Left lung (tissue), 4 donors: ENCODE measurements at regions not wholly inside any gene's neighbourhood (a gene's known extent, or its start where the extent isn't known, plus 50 kb on each side); places are given as distances from the start of the nearest gene placed in this dataset.
A peak's percentile ranks its signal among the peaks of the same experiment; 100 is the strongest.

Experiments used
- ATAC-seq: fragments of 200-7000 bp; cut with Tn5 transposase; one replicate; pipeline ENCODE4 v1.9.1; 2020; ENCODE audit warnings: moderate library complexity
- DNase-seq, 4 donors: peaks; one replicate each; pipeline ENCODE4 v3.0.0-alpha.2; 2013 to 2020
- H3K27ac ChIP-seq, 2 donors: fragments of 200-600 bp; sonication (generic) in 1 of 2; one replicate each; pipeline versions ENCODE4 v1.5.0 to v1.8.0; 2020 to 2021
- H3K27me3 ChIP-seq, 2 donors: fragments of 200-600 bp; sonication (generic) in 1 of 2; one replicate each; pipeline versions ENCODE4 v1.5.0 to v1.8.0; 2020 to 2021
- H3K36me3 ChIP-seq, 2 donors: fragments of 200-600 bp; sonication (generic) in 1 of 2; one replicate each; pipeline versions ENCODE4 v1.5.0 to v1.8.0; 2020 to 2021
- H3K4me1 ChIP-seq, 2 donors: fragments of 200-600 bp; one replicate each; pipeline ENCODE4 v1.8.0; 2021
- H3K4me3 ChIP-seq, 2 donors: fragments of 200-600 bp; sonication (generic) in 1 of 2; one replicate each; pipeline versions ENCODE4 v1.5.0 to v1.8.0; 2020 to 2021; ENCODE audit warnings: mild to moderate bottlenecking in 1 of 2
- H3K9me3 ChIP-seq, 2 donors: fragments of 200-600 bp; sonication (generic) in 1 of 2; one replicate each; pipeline versions ENCODE4 v1.5.0 to v1.8.0; 2020 to 2021
- CTCF ChIP-seq, 2 donors: fragments of 200-600 bp; sonication (generic) in 1 of 2; IDR thresholded peaks; one replicate each; pipeline versions ENCODE4 v1.5.0 to v1.8.0; 2021; ENCODE audit warnings: antibody characterized with exemption in 2 of 2
- intact Hi-C, 2 donors: fragments of 100-400 bp; cut with DNase I; formaldehyde crosslinking; loops; one replicate each; pipeline versions ENCODE4 v1.11.2 to v1.14.2; 2022
- donor health status: DM: no; HTN: yes; CAD: no.
- donor health status: DM: no; HTN: no; CAD: no.

DNA sequence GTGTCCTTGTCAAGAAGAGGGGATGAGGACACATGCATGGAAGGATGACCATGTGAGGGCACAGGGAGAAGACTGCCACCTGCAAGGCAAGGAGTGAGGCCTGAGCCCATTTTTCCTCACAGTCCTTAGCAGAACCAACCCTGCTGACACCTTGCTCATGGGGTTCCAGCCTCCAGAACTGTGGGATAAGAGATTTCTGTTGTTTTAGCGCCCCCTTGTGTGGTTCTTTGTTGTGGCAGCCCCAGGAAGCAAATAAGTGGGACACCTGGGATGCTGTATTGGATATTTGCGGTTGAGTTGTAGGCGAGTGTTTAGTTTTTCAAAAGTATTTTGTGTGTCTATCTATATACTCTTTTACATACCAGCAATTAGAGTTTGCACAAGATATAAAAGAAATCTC lies 206.4 kb downstream of the NXNL2 start:
- H3K27ac ChIP-seq: no peak overlapping the region
- intact Hi-C loops: no loop called here
- no peaks in the 10 kb centered on the region for H3K27me3 ChIP-seq
- DNase-seq: no peak
- H3K36me3 ChIP-seq: no peaks in the 10 kb centered on the region
- peak in 1 of 2 donors; percentile 10 for TF ChIP-seq CTCF (IDR thresholded peaks at IDR 0.05)
- no peaks in the 10 kb centered on the region for H3K9me3 ChIP-seq
- ATAC-seq: no peak
- no peak overlapping the region for H3K4me3 ChIP-seq
- peaks cover 0 to 2% of the 10 kb centered on the region in 2 donors for H3K4me1 ChIP-seq

DNA sequence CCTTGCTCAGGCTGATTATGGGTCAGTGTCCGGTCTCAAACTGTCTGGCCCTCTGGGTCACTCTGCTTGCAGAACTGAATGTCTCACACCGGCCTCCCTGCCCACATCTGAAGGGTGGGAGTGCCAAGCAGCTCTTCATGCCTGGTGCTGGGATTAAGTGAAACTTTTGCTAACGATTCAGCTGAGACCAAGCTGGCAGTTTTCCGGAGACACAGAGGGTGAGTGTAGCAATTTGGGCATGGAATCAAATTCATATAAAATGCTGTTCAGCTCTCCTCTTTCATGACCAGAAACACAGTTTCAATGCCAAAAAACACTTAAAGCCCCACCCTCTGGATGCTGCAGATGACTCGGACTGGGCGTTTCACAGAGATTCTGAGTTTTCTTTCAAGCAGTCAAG lies 207.5 kb downstream of the NXNL2 start:
- ATAC-seq (peak; percentile 10), DNase-seq (no peak)
- Histone ChIP-seq H3K9me3 (no peaks in the 10 kb centered on the region), H3K4me1 (peaks cover 0 to 10% of the 10 kb centered on the region in 2 donors), H3K36me3 (no peaks in the 10 kb centered on the region), H3K27ac (no peak overlapping the region), H3K27me3 (no peaks in the 10 kb centered on the region), H3K4me3 (no peak overlapping the region)
- no peak for TF ChIP-seq CTCF (IDR thresholded peaks at IDR 0.05)
- intact Hi-C loops: no loop called here

DNA sequence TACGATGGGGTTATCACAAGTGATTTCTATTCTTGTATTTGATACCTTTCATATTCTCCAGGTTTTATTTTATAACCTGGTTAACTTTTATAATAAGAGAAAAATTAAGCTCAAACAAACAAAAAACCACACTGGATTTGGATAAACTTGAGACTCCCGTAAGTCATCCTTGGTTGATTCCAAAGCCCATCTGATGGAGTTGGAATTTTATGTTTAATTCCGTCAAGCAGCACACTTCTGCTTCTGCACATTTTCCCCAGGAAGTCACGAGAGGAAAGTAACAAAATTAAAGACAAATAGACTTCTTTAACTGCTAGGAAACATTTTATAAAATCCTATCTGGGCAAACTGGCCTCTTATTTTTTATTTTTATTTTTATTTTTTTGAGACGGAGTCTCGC lies 207.9 kb downstream of the NXNL2 start:
- Histone ChIP-seq H3K36me3 (no peaks in the 10 kb centered on the region), H3K9me3 (no peaks in the 10 kb centered on the region), H3K27ac (no peak overlapping the region), H3K4me1 (peaks cover 0 to 10% of the 10 kb centered on the region in 2 donors), H3K27me3 (no peaks in the 10 kb centered on the region), H3K4me3 (no peak overlapping the region)
- intact Hi-C loops: no loop called here
- DNase-seq (no peak), ATAC-seq (no peak)
- TF ChIP-seq CTCF (IDR thresholded peaks at IDR 0.05): no peak

DNA sequence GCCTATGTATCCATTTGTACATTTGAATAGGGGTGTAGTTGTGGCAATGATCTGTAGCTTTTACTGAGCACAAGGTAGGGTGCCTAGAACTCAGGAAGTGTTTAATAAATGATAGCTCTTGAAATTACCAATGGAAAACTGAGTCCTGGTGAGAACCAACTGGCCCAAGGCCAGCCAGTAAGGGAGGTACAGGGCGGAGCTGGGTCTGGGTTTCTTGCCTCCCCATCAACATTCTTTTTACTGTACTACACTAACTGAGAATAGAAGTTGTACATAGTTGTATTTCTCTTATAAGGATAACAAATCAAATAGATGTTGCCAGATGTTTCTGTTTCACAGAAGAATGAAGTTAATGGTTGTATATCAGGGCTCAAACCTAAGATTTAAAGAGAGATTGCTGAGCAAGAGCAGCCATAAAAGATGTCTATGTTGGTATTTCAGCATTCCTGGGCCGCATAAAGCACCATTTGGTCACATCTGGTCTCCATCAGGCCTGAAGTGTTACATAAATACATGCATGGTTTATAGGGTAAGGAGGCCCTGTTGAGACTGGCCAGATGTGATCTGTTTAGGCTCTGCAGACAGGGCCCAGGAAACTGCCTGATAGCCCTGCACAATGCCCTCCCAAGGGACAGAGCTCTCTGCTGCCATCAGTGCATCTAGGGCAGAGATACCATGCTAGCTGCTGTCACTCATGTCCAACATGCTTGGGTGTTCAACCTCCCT lies 210.5 kb downstream of the NXNL2 start:
- Histone ChIP-seq H3K27ac (no peak overlapping the region), H3K27me3 (no peaks in the 10 kb centered on the region), H3K4me3 (no peak overlapping the region), H3K9me3 (no peaks in the 10 kb centered on the region), H3K36me3 (no peaks in the 10 kb centered on the region), H3K4me1 (peaks cover 0 to 18% of the 10 kb centered on the region in 2 donors)
- intact Hi-C loops: no loop called here
- ATAC-seq: peak; percentile 13
- peak in 2 of 4 donors; percentile 81 to 86 for DNase-seq
- no peak for TF ChIP-seq CTCF (IDR thresholded peaks at IDR 0.05)

DNA sequence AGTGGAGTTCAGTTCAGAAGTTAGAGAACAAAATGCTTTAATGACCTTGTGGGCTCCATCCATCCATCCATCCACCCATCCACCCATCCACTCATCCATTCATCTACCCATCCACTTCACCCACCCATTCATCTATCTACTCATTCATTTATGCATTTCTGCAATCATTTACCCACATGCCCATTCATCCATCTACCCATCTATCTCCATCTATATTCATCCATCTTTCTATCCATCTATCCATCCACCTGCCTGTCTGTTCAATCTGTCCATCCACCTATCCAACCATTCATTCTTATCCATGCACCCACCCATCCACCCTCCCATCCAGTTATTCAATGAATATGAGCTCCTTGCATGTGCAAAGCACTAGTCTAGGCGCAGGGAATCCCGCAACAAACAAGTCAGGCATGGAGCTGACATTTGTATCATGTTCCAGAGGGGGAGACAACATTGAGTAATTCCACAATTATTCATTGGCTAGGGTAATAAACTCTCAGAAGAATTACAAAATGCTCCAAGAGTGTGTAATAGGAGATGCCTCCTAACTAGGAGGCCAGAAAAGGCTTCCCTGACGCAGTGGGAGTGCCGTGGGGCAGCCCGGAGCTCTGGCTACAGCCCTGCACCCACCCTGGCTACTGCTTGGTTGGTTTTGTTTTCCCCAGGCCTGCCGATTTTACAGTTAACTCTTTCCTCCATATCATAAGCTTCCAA lies 211.2 kb downstream of the NXNL2 start:
- H3K27me3 ChIP-seq: no peaks in the 10 kb centered on the region
- DNase-seq (peak in 3 of 4 donors; percentile 45 to 69 (median 56)), ATAC-seq (peak; percentile 73)
- H3K4me3 ChIP-seq: no peak overlapping the region
- no peak overlapping the region for H3K27ac ChIP-seq
- no peaks in the 10 kb centered on the region for H3K36me3 ChIP-seq
- TF ChIP-seq CTCF (IDR thresholded peaks at IDR 0.05): no peak
- H3K4me1 ChIP-seq: peaks cover 0 to 18% of the 10 kb centered on the region in 2 donors
- intact Hi-C loops: no loop called here
- H3K9me3 ChIP-seq: peaks cover 0 to 2% of the 10 kb centered on the region in 2 donors
